ENCODE measurements at regions not wholly inside any gene's neighbourhood (a gene's known extent, or its start where the extent isn't known, plus 50 kb on each side); places are given as distances from the start of the nearest gene placed in this dataset.

- Histone ChIP-seq H3K4me2 (ENCODE audit: unreplicated experiment) (no peak overlapping the region), H3F3A (ENCODE audit: insufficient read depth) (no peaks in the 10 kb centered on the region), H3K79me2 (ENCODE audit: insufficient read depth) (no peaks in the 10 kb centered on the region), H2AFZ (no peak overlapping the region), H3K9me2 (ENCODE audit: insufficient read depth) (no peaks in the 10 kb centered on the region), H3K9ac (no peak overlapping the region), H3K27me3 (replicated peaks; ENCODE audit: insufficient read depth) (no peaks in the 10 kb centered on the region), H3K27ac (no peak overlapping the region), H3K4me3 (no peak overlapping the region), H3K4me1 (ENCODE audit: insufficient read depth) (no peaks in the 10 kb centered on the region), H4K20me1 (ENCODE audit: insufficient read depth) (no peaks in the 10 kb centered on the region), H3K36me3 (ENCODE audit: low read depth) (no peaks in the 10 kb centered on the region), H3K9me3 (ENCODE audit: low read depth) (peaks cover 8% of the 10 kb centered on the region)
- no peak for DNase-seq
- TF ChIP-seq EZH2 (IDR thresholded peaks at IDR 0.05; ENCODE audit: insufficient read depth, poor library complexity, severe bottlenecking): no peak
- TF ChIP-seq EZH2phosphoT487 (IDR thresholded peaks at IDR 0.05; ENCODE audit: insufficient read depth, low read depth): no peak
- in situ Hi-C loops (cut with MboI): no loop called here
Measured at GRCh38 chr21:23694390-23694789, 1912.9 kb downstream of the MRPL39 start.

- Histone ChIP-seq H3K9me3 (ENCODE audit: low read depth) (peaks cover 8% of the 10 kb centered on the region), H3K9ac (no peak overlapping the region), H3K4me2 (ENCODE audit: unreplicated experiment) (no peak overlapping the region), H2AFZ (no peak overlapping the region), H3K4me3 (no peak overlapping the region), H3K27ac (no peak overlapping the region), H3F3A (ENCODE audit: insufficient read depth) (no peaks in the 10 kb centered on the region), H3K36me3 (ENCODE audit: low read depth) (no peaks in the 10 kb centered on the region), H3K9me2 (ENCODE audit: insufficient read depth) (no peaks in the 10 kb centered on the region), H3K4me1 (ENCODE audit: insufficient read depth) (no peaks in the 10 kb centered on the region), H3K79me2 (ENCODE audit: insufficient read depth) (no peaks in the 10 kb centered on the region), H3K27me3 (replicated peaks; ENCODE audit: insufficient read depth) (no peaks in the 10 kb centered on the region), H4K20me1 (ENCODE audit: insufficient read depth) (no peaks in the 10 kb centered on the region)
- 19 to 25% methylated on average over 3 of the region's 3 CpGs for WGBS, 2 experiments (ENCODE audit: low coverage in 1 of 2, low lambda C conversion rate in 2 of 2, missing lambda C conversion rate in 2 of 2)
- no peak for TF ChIP-seq EZH2 (IDR thresholded peaks at IDR 0.05; ENCODE audit: insufficient read depth, poor library complexity, severe bottlenecking)
- no peak for TF ChIP-seq EZH2phosphoT487 (IDR thresholded peaks at IDR 0.05; ENCODE audit: insufficient read depth, low read depth)
- DNase-seq: no peak
- in situ Hi-C loops (cut with MboI): no loop called here
Measured at GRCh38 chr21:23690316-23690715, 1917.0 kb downstream of the MRPL39 start.

- no peak overlapping the region for H3K27ac ChIP-seq
- in situ Hi-C loops (cut with MboI): no loop called here
- no peak for DNase-seq
- no peaks in the 10 kb centered on the region for H3K4me1 ChIP-seq (ENCODE audit: insufficient read depth)
- H3K4me2 ChIP-seq (ENCODE audit: unreplicated experiment): no peak overlapping the region
- H2AFZ ChIP-seq: no peak overlapping the region
- 6 to 12% methylated on average over 3 of the region's 3 CpGs for whole genome bisulfite sequencing, 2 experiments (ENCODE audit: low coverage in 1 of 2, low lambda C conversion rate in 2 of 2, missing lambda C conversion rate in 2 of 2)
- H3K9me2 ChIP-seq (ENCODE audit: insufficient read depth): no peaks in the 10 kb centered on the region
- TF ChIP-seq EZH2 (IDR thresholded peaks at IDR 0.05; ENCODE audit: insufficient read depth, poor library complexity, severe bottlenecking) (no peak), EZH2phosphoT487 (IDR thresholded peaks at IDR 0.05; ENCODE audit: insufficient read depth, low read depth) (no peak)
- no peaks in the 10 kb centered on the region for H4K20me1 ChIP-seq (ENCODE audit: insufficient read depth)
- no peaks in the 10 kb centered on the region for H3K36me3 ChIP-seq (ENCODE audit: low read depth)
- H3K9ac ChIP-seq: no peak overlapping the region
- H3K4me3 ChIP-seq: no peak overlapping the region
- no peaks in the 10 kb centered on the region for H3K27me3 ChIP-seq (replicated peaks; ENCODE audit: insufficient read depth)
- H3K9me3 ChIP-seq (ENCODE audit: low read depth): no peaks in the 10 kb centered on the region
- no peaks in the 10 kb centered on the region for H3F3A ChIP-seq (ENCODE audit: insufficient read depth)
- no peaks in the 10 kb centered on the region for H3K79me2 ChIP-seq (ENCODE audit: insufficient read depth)
Measured at GRCh38 chr21:23686737-23687523, 1920.4 kb downstream of the MRPL39 start.

GRCh38 chr21:23684431-23684830, 1922.8 kb downstream of the MRPL39 start:
- 0 to 2% methylated on average over 2 of the region's 2 CpGs for WGBS, 2 experiments (ENCODE audit: low coverage in 1 of 2, low lambda C conversion rate in 2 of 2, missing lambda C conversion rate in 2 of 2)

More at GRCh38 chr21:23684431-23684830, 1922.8 kb downstream of the MRPL39 start:
- Histone ChIP-seq H3K79me2 (ENCODE audit: insufficient read depth) (no peaks in the 10 kb centered on the region), H3K9me2 (ENCODE audit: insufficient read depth) (no peaks in the 10 kb centered on the region), H3K4me3 (no peak overlapping the region), H3F3A (ENCODE audit: insufficient read depth) (no peaks in the 10 kb centered on the region), H3K27me3 (replicated peaks; ENCODE audit: insufficient read depth) (no peaks in the 10 kb centered on the region), H3K9me3 (ENCODE audit: low read depth) (no peaks in the 10 kb centered on the region), H3K36me3 (ENCODE audit: low read depth) (no peaks in the 10 kb centered on the region), H3K4me2 (ENCODE audit: unreplicated experiment) (no peak overlapping the region), H3K9ac (no peak overlapping the region), H2AFZ (no peak overlapping the region), H3K4me1 (ENCODE audit: insufficient read depth) (no peaks in the 10 kb centered on the region), H4K20me1 (ENCODE audit: insufficient read depth) (no peaks in the 10 kb centered on the region), H3K27ac (no peak overlapping the region)
- in situ Hi-C loops (cut with MboI): no loop called here
- TF ChIP-seq EZH2 (IDR thresholded peaks at IDR 0.05; ENCODE audit: insufficient read depth, poor library complexity, severe bottlenecking) (no peak), EZH2phosphoT487 (IDR thresholded peaks at IDR 0.05; ENCODE audit: insufficient read depth, low read depth) (no peak)
- DNase-seq: no peak

All from GM23248 (cell line).